ENCODE measurements at regions not wholly inside any gene's neighbourhood (a gene's known extent, or its start where the extent isn't known, plus 50 kb on each side); places are given as distances from the start of the nearest gene placed in this dataset.

DNA sequence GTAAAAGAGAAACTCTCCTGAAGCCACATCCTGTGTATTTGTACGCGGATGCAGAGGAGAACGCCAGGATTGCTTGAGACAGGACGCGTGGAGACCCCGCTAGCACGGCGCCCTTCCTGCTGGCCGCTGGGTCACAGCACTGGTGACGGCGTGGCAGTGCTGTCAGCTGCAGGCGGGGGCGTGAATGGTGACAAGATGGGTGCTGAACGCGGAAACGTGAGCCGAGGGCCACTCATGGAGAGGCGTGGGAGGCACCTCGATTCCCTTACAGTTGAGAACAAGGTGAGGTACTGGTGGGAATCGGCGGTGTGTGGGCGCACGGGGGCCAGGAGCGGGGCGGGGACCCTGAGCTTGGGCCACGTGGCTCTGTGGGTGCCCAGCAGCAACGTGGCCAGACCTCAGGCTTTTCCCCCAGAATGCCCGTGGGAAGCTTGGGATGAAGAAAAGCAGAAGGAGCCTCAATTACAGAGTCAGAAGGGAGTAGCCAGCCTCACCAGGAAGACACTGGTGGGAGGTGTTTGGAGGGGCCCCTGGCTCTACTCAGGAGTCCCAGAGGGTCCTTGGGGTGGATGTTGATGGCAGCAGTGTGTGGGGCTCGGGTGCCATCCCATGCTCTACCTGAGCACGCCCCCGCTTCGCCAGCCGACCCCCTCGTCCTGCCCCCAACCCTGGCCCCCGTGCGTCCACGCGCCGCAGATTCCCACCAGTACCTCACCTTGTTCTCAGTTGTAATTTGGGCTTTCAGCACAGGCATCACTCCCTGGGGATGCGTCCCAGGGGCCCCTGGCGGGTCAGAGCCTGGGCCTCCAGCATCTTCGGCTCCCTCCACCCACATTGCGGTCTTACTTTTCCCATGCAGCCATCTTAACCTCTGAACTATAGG is 208.4 kb upstream of the TCERG1L start:
- no peak for DNase-seq (ENCODE audit: insufficient read length, low spot score)
- no peak for FAIRE-seq

DNA sequence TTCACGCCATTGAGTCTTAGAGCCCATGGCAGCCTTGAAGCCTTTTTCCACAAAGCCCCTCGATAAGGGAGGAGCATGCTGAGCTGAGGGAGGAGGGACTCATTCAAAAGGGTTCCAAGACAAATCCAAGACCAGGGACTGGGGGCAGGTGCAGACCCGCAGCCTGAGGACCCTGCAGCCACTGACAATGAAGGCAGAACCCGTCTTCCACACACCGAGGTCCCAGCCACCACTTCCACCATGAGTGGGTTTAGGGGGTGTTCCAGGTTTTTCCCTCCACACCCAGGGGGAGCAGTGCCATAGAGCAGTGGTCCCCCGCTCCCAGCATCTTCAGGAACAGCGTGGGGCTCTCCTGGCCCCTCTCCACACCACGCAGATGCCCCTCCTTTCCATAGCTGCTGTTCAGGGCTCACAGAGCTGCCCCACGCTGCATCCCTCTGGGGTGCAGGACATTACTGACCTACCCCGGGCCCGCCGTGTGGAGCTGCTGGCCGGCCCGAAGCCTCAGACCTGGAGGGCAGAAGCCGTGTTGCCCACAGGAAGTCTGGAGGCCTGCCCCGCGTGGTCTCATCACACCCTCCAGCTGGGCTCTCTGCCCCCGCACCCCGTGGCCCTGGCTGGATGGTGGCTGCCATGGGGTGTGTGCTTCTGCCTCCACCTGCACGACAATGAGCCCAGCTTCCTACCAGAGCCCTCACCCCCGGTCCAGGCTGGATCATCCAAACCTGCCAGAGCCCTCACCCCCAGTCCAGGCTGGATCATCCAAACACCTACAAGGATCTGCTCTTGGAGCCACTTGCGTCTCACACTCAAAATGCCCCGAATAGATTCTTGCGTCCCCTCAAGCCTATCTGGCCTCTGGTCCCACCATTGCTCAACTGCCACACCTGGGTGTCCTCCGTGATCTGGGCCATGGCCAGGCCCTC is 220.0 kb upstream of the TCERG1L start:
- FAIRE-seq (no peak), DNase-seq (ENCODE audit: insufficient read length, low spot score) (no peak)

DNA sequence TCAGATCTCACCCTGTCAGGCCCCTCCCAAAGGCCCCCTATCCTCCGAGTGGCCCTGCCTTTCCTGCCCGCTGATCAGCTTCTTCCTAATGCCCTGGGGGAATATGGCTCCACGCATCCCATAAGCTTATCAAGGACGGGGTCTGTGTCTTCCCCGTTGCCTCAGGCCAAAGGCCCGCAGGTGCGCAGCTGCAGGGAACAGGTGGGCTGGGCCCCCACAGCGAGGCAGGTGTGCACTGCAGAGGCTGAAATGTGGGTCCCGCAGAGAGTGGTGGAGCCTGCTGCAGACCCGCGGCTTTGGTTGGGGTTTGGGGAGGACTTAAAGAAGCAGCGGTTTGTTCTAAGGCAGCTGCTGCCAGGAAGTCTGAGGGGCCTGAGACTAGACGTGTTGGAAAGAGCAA is 220.8 kb upstream of the TCERG1L start:
- FAIRE-seq (no peak), DNase-seq (ENCODE audit: insufficient read length, low spot score) (no peak)

DNA sequence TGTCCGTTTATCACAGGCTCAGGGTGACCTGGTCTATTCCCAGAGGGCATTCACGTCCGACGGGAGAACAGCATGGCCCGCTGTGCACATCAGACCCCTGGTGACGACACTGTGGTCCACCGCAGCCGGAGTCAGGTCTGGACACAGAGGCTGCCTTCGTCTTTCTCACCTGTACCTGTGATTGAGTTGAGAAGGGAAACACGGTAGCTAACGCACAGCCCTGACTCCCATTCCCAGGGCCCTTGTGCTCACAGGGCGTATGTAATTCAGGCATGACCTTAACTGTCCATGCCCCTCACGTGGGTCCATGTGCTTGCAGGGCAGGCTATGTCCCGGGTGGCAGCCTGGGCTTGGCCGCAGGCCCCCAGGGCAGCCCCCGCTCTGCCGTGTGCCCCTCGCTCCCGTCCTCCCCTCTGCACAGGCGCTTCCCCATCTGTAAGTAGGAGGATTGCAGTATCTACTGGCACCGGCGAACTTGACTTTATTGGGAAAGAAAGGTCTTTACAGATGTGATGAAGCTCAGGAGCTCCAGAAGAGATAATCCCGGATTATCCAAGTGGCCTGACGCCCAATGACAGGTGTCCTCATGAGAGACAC is 221.3 kb upstream of the TCERG1L start:
- no peak for FAIRE-seq
- DNase-seq (ENCODE audit: insufficient read length, low spot score): no peak

DNA sequence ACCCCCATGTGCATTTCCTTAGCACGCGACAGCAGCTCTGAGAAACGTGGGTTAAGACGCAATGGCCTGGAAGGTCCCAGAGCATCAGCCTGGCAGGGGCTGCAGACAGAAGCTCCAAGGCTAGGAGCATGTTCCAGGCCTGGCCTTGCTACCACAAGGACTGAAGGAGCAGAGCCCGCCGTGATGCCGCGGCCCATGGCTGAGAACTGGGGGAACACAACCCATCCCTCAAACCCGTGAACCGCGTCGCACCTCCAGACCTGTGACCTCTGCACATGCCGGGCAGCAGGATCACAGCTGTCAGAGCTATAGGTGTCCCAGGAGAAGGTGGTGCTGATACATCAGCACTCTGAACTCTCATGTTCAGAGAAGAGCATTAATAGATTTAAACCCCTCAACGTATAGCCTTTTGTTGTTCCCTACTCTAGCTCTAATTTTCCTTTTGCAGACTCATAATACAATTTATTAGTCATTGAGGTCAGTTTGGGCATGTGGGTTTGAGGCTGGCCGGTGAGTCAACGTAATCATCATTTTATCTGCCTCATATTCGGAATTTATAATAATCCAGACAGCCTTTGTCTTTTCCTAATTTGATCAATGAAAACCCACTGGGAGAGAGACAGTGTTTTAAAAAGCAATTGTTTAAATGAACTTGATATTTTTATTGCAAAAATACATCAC is 222.5 kb upstream of the TCERG1L start:
- DNase-seq (ENCODE audit: insufficient read length, low spot score) (no peak), FAIRE-seq (no peak)

DNA sequence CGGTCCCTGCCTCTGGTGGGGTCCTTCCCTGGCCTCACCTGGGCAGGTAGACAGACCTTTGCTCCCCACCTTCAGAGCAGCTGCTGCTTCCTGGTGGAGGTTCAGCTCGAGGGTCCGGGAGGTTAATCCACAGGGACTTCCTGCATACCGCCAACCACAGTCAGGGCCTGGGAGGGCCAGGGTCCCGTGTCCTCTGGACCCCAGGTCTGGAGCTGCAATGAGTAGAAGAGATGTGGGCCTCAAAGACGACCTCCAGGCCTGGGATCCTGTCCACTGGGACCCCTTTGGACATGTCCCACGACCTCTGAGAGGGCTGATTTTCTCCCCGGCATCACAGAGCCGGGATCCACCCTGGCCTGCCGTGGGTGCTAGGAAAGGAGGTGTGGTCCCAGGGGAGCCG is 223.3 kb upstream of the TCERG1L start:
- no peak for FAIRE-seq
- no peak for DNase-seq (ENCODE audit: insufficient read length, low spot score)

DNA sequence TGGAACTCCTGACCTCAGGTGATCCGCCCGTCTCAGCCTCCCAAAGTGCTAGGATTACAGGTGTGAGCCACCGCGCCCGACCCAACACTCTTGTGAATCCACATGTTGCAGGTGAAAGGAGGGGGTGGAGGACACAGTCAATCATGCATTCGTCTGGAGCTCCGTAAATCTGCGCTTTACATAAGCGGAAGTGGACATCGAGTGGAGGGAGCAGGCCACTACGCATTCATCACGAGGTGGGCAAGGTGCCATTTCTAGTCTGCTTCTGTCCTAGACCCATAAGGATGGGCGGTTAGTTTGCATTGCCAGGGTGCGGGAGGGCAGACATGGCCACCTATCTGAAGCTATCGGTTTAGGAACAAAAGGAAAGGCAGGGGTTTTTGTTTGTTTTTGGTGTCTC is 225.2 kb upstream of the TCERG1L start:
- DNase-seq (ENCODE audit: insufficient read length, low spot score) (no peak), FAIRE-seq (no peak)

DNA sequence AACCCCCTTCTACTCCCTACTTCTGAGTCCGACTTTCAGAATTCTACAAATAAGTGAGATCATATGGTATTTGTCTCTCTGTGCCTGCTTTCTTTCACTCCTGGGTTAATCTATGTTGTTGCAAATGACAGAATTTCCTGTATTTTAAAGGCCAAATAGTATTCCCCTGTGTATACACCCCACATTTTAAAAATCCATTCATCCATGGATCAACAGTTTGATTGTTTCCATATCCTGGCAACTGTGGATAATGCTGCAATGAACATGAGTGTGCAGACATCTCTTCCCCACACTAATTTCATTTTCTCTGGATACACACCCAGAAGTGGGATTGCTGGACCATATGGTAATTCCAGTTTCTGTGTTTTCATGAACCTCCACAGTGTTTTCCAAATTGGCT is 225.8 kb upstream of the TCERG1L start:
- no peak for DNase-seq (ENCODE audit: insufficient read length, low spot score)
- FAIRE-seq: no peak

DNA sequence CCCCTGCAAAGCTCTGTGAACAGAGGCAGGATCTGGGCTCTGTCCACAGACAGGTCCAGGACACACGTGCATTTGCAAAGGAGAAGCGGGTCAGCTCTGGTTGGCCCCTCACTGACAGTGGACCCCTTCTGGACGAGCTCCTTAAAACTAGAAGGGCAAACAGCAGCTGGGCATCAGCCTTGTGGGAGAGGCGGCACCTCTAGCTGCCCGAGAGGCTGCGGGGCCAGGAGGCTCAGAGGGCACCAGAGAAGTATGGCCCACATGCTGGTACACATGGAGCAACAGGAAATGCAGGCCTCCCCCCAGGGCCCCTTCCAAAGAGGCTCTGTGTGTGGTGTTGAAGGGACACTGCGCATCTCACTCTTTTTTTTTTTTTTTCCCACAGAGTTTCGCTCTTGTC is 233.0 kb upstream of the TCERG1L start:
- DNase-seq (ENCODE audit: insufficient read length, low spot score) (no peak), FAIRE-seq (no peak)

DNA sequence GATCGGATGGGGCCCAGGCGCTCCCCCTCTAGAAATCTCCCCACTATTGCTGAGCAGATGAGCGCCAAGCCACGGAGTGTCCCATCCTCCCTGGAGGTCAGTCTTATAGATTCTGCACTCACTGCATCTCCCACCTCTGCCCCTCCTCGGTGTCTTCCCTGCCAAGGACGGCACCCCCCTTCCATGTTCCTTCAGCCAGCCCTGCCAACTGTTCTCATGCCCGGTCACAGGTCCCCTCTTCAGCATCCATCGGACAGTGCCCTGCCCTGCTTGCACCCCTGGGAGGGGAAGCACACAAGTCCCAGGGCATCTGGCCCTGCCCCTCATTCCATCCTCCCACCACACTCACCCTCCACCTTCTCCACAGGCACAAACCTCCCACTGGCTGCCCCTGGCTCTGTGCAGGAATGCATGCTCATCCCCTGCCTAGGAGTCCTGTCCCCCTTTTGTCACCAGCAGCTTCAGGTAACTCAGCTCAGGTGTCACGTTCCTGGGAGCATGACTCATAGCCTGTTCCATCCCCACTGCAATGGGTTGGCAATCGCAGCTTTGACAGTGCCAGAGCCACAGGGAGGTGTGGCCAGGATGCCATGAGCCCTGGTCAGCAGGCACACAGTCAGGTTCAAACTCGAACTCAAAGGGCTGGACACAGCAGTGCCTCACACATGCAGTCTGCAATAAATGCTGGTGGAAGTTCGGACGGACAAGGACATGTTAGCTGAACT is 234.7 kb upstream of the TCERG1L start:
- DNase-seq (ENCODE audit: insufficient read length, low spot score) (no peak), FAIRE-seq (no peak)

DNA sequence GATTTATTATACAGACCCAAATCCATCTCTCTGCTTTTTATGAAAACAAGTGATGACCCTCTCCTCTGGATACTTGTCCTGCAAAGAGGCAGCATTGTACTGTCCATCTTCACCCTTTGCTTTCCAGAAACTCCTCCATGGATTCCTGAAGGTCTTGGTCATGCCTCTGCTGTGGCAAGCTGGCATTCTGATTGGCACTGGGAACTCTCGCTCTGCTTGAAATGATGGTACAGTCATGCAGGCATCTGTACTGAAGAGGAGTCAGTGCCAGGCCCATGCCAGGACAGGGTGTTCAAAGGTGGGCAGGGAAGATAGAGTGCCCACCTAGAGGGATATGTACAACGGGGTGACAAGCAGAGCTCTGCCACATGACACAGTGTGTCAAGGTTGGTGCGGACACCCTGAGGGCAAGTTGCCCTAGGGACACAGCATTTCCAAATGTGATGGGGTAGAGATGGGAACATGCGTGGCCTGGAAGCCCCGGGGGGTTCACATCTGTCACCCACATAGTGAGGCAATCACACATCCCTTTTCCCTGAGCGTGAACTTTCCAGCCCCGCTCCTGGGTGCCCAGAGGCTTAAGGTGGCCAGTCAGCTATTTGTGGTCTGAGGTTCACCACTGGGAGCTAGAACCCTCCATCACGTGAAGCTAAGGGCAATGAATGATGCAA is 235.7 kb upstream of the TCERG1L start:
- no peak for FAIRE-seq
- DNase-seq (ENCODE audit: insufficient read length, low spot score): no peak

DNA sequence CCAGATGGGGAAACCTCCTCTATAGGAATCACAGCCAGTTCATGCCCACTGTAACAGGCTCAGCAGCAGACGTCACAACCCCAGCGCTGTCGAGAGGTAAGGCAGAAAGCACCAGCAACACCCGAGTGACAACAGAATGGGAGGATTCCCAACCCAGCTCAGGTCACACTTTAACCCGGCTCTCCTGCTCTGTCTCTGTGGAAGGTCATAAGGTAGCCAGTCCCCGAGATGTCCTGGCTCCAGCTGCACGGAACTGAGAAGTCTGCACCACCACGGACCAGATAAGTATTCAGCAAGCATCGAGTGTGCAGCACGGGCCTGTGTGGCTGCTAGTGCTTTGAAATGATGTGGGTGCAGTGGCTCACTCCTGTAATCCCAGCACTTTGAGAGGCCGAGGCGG is 236.7 kb upstream of the TCERG1L start:
- DNase-seq (ENCODE audit: insufficient read length, low spot score): no peak
- FAIRE-seq: no peak

DNA sequence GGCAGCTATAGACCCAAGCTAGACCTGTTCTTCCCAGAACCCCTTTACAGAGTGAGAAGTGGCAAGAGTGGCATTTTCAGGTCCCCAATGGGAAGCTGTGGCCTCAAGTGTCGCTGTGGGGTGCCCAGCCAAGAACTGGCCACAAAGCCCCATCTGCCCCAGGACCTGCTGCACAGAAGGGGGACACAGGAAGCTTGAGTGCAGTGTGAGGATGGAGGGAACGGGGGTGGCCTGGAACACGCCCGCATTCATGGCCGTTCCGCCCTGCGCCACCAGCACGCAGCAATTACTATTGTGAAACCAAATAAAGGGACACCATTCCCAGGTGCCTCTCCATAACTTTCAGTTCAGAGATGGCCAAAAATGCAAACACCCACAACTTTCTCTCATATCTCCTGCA is 237.6 kb upstream of the TCERG1L start:
- no peak for FAIRE-seq

DNA sequence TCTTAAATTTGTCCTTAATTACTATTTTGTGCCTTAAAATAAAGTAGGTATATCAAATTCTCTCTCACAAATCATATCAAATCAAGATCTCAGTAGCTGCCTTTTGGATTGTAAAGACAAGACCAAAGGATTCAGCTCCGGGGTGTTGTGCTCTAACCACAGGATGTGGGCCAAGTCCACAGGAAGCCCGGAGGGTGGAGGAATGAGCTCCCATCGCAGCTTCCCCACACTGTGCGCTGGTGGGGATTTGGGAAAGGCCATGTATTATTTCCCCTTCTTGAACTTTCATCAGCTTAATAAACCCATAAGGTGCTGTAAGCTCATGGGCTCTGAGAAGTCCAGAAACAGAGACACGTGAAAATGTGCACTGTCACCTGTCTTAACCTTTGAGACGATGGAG is 241.6 kb upstream of the TCERG1L start:
- FAIRE-seq: no peak
- DNase-seq (ENCODE audit: insufficient read length, low spot score): no peak

More for the DNA sequence above, 237.6 kb upstream of the TCERG1L start:
- DNase-seq (ENCODE audit: insufficient read length, low spot score): no peak

DNA sequence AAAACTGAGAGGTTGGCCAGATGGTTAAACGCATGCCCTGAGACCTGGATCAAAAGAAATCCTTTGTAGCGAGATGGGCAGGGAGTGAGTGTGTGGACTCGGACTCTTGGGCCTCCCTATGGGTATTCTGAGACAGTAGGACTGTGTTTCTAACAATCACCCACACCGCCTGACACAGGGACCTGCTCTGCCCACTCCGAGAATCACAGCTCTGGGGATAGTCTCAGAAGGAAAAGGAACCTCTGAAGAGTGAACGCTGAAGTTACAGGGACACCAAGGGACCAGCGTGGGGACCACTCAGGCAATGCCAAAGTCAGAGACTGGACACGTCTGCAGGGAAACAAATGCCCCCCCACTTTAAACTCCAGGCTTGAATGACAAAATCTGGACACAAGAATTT is 242.1 kb upstream of the TCERG1L start:
- no peak for DNase-seq (ENCODE audit: insufficient read length, low spot score)
- FAIRE-seq: no peak

DNA sequence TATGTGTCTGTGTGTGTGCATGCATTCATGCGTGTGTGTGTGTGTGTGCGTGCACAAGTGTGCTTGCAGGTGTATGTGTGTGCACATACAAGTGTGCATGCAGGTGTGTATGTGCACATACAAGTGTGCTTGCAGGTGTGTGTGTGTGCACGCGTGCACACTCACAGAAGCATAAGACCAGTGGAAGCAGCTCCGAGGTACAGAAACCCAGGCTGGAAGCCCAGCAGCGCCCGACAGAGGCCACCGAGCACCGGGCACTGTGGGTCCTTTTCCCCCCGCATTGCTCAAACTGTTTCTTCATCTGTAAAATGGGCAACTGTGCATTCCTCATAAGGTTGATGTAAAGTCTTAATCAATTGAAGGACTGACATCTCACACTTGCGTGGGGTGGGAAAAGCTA is 243.3 kb upstream of the TCERG1L start:
- no peak for DNase-seq (ENCODE audit: insufficient read length, low spot score)
- no peak for FAIRE-seq

DNA sequence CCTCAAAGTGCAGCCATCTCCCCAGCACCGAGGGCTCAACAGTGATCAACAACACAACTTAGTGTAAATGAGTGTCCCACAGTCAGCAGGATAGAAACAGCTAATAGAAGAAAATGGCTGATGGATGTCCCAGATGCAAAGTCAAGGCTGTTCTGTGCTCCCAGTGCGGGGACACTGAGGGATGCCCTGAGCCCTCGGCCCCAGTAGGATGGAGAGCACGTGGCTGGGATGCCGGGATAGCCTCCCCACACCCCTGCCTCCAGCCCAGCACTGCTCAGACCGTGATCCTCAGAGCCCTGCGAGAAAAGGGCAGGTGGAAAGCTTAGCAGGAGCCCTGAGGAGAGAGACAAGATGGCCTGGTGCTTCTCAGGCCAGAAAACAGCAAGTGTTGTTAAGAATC is 243.9 kb upstream of the TCERG1L start:
- DNase-seq (ENCODE audit: insufficient read length, low spot score) (no peak), FAIRE-seq (no peak)

DNA sequence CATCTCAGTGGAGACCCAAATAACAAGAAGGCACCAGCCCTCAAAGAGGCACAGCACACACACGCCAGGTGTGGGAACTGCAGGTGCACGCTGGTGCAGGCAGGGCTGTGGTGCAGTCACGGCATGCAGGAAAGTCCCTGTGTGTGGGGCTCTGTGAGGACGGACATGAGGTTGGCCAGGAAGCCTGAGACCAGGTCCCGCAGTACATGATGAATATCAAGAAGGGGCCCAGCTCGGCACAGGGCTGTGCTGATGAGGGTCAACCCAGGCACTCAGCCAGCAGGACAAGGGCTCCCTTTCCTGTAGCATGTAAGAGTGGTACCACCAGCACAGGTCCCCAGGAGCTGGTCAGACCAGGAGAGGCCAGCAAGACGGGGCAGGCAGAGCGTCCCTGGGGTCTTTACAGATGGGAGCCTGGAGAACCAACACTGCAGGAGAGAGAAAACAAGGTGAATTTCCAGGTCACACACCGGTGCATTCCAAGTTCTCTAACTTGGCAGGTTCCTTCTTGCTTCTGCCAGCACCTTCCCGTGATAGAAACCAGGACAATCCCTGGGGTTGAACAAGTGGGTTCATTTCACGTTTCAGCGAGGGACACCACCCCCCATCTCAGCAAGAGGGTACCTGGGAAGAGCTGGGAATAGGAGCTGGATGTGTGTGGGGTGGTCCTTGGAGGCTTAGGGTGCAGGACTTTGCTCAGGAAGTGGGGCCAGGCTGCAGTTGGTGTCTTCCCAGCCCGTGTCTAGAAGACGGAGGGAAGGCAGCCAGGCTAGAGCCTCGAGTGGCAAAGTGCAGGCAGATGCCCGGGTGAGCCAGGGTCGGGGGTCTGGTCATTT is 244.8 kb upstream of the TCERG1L start:
- FAIRE-seq: no peak
- DNase-seq (ENCODE audit: insufficient read length, low spot score): no peak
